Gastroesophageal sphincter (tissue), 3 donors: ENCODE measurements at regions not wholly inside any gene's neighbourhood (a gene's known extent, or its start where the extent isn't known, plus 50 kb on each side); places are given as distances from the start of the nearest gene placed in this dataset.

Source experiments
- POLR2A ChIP-seq, 2 donors: fragments of 450-650 bp; IDR thresholded peaks; one replicate each; pipeline ENCODE4 v1.6.1; 2017; ENCODE audit warnings: antibody characterized with exemption in 2 of 2, mild to moderate bottlenecking in 2 of 2, moderate library complexity in 1 of 2
- TF ChIP-seq, protein P1 (sequence below), 4 experiments: fragments of 200-600 bp in 2 of 4; fragments of 450-650 bp in 2 of 4; sonication (generic) in 1 of 4; IDR thresholded peaks; one replicate each; pipeline ENCODE4 v1.5.1; 2017 to 2019; ENCODE audit warnings: antibody characterized with exemption in 4 of 4, mild to moderate bottlenecking in 2 of 4, moderate library complexity in 2 of 4

DNA sequence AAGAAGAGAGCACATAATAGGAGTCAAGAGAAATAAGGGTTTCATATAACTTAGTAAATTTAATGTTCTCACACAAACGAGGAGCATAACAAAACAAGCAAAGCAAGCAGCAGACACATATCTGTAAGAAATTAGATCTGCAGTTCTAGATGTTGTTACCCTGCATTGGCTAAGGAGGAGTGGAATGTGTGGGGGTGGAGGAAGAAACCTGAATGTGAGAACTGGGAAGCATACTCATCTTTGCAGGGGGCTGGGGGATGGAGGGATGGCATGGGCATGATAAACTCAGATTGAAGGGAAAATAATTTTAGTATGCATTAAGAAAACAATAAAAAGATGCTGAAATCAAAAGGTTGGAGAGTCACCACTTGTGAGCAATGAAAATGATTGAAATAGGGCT is 255.0 kb downstream of the LIG4 start:
- TF ChIP-seq, protein P1, sequence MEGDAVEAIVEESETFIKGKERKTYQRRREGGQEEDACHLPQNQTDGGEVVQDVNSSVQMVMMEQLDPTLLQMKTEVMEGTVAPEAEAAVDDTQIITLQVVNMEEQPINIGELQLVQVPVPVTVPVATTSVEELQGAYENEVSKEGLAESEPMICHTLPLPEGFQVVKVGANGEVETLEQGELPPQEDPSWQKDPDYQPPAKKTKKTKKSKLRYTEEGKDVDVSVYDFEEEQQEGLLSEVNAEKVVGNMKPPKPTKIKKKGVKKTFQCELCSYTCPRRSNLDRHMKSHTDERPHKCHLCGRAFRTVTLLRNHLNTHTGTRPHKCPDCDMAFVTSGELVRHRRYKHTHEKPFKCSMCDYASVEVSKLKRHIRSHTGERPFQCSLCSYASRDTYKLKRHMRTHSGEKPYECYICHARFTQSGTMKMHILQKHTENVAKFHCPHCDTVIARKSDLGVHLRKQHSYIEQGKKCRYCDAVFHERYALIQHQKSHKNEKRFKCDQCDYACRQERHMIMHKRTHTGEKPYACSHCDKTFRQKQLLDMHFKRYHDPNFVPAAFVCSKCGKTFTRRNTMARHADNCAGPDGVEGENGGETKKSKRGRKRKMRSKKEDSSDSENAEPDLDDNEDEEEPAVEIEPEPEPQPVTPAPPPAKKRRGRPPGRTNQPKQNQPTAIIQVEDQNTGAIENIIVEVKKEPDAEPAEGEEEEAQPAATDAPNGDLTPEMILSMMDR (IDR thresholded peaks at IDR 0.05), result no peak
- no peak for TF ChIP-seq POLR2A (IDR thresholded peaks at IDR 0.05)
